Activated CD8-positive, alpha-beta T cell treated with anti-CD3 and anti-CD28 coated beads for 36 hours (primary cell): ENCODE measurements at regions not wholly inside any gene's neighbourhood (a gene's known extent, or its start where the extent isn't known, plus 50 kb on each side); places are given as distances from the start of the nearest gene placed in this dataset.

ENCODE experiments used
- ATAC-seq: fragments of 200-7000 bp; cut with Tn5 transposase; one replicate; pipeline ENCODE4 v1.10.0; 2021; ENCODE audit warnings: mild to moderate bottlenecking, moderate library complexity
- CTCF ChIA-PET: fragments of 350-600 bp; sonication (Branson Sonifier 250); formaldehyde crosslinking; loops from one replicate; lab custom pipeline; 2021; ENCODE audit warnings: antibody characterized with exemption; lab: Charles Lee
- POLR2A ChIA-PET: fragments of 350-600 bp; sonication (Branson Sonifier 250); formaldehyde crosslinking; loops from one replicate; lab custom pipeline; 2021; ENCODE audit warnings: antibody characterized with exemption; lab: Charles Lee
- DNase-seq: peaks from one replicate; pipeline ENCODE4 v3.0.0-alpha.2; 2020
- H3K27ac Mint-ChIP-seq: one replicate; pipeline ENCODE4 v1.8.0; 2021; ENCODE audit warnings: mild to moderate bottlenecking, mixed read lengths
- H3K27me3 Mint-ChIP-seq: one replicate; pipeline ENCODE4 v1.8.0; 2021; ENCODE audit warnings: mixed read lengths
- H3K36me3 Mint-ChIP-seq: one replicate; pipeline ENCODE4 v1.8.0; 2021; ENCODE audit warnings: low read depth, mixed read lengths
- H3K4me1 Mint-ChIP-seq: one replicate; pipeline ENCODE4 v1.8.0; 2021; ENCODE audit warnings: low read depth, mixed read lengths
- H3K4me3 Mint-ChIP-seq: one replicate; pipeline ENCODE4 v1.8.0; 2021; ENCODE audit warnings: mild to moderate bottlenecking, moderate library complexity, mixed read lengths
- H3K9me3 Mint-ChIP-seq: one replicate; pipeline ENCODE4 v1.8.0; 2021; ENCODE audit warnings: mixed read lengths
- intact Hi-C: fragments of 100-400 bp; cut with micrococcal nuclease; formaldehyde crosslinking; loops from one replicate; pipeline ENCODE4 v1.10.0; 2022
- TF ChIP-seq, protein P1 (sequence below): fragments of 200-600 bp; IDR thresholded peaks from one replicate; pipeline ENCODE4 v1.8.0; 2022; ENCODE audit warnings: antibody characterized with exemption, mild to moderate bottlenecking

GRCh38 chr11:130571519-130571918 lies 123.1 kb downstream of the ADAMTS15 start:
- intact Hi-C loops: no loop called here
- no peak overlapping the region for H3K27ac Mint-ChIP-seq
- no peaks in the 10 kb centered on the region for H3K9me3 Mint-ChIP-seq
- no peaks in the 10 kb centered on the region for H3K27me3 Mint-ChIP-seq
- ChIA-PET CTCF (no interaction called here), POLR2A (no interaction called here)
- no peaks in the 10 kb centered on the region for H3K36me3 Mint-ChIP-seq
- no peaks in the 10 kb centered on the region for H3K4me1 Mint-ChIP-seq
- DNase-seq (no peak), ATAC-seq (no peak)
- TF ChIP-seq, protein P1, sequence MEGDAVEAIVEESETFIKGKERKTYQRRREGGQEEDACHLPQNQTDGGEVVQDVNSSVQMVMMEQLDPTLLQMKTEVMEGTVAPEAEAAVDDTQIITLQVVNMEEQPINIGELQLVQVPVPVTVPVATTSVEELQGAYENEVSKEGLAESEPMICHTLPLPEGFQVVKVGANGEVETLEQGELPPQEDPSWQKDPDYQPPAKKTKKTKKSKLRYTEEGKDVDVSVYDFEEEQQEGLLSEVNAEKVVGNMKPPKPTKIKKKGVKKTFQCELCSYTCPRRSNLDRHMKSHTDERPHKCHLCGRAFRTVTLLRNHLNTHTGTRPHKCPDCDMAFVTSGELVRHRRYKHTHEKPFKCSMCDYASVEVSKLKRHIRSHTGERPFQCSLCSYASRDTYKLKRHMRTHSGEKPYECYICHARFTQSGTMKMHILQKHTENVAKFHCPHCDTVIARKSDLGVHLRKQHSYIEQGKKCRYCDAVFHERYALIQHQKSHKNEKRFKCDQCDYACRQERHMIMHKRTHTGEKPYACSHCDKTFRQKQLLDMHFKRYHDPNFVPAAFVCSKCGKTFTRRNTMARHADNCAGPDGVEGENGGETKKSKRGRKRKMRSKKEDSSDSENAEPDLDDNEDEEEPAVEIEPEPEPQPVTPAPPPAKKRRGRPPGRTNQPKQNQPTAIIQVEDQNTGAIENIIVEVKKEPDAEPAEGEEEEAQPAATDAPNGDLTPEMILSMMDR: no peak
- H3K4me3 Mint-ChIP-seq: no peak overlapping the region

- H3K4me1 Mint-ChIP-seq: no peaks in the 10 kb centered on the region
- TF ChIP-seq, protein P1: no peak
- no peak for ATAC-seq
- no peaks in the 10 kb centered on the region for H3K27me3 Mint-ChIP-seq
- ChIA-PET POLR2A (no interaction called here), CTCF (no interaction called here)
- no peak overlapping the region for H3K4me3 Mint-ChIP-seq
- DNase-seq: no peak
- intact Hi-C loops: no loop called here
- H3K27ac Mint-ChIP-seq: no peak overlapping the region
- no peaks in the 10 kb centered on the region for H3K9me3 Mint-ChIP-seq
- H3K36me3 Mint-ChIP-seq: no peaks in the 10 kb centered on the region
Measured at GRCh38 chr11:130571947-130572584, 123.6 kb downstream of the ADAMTS15 start.

GRCh38 chr11:130573767-130574166 lies 125.3 kb downstream of the ADAMTS15 start:
- Mint-ChIP-seq H3K27ac (no peak overlapping the region), H3K27me3 (no peaks in the 10 kb centered on the region), H3K36me3 (no peaks in the 10 kb centered on the region), H3K9me3 (no peaks in the 10 kb centered on the region), H3K4me1 (no peaks in the 10 kb centered on the region), H3K4me3 (no peak overlapping the region)
- DNase-seq (no peak), ATAC-seq (no peak)
- TF ChIP-seq, protein P1: no peak
- intact Hi-C loops: no loop called here
- ChIA-PET POLR2A (no interaction called here), CTCF (no interaction called here)

GRCh38 chr11:130574740-130575139 lies 126.3 kb downstream of the ADAMTS15 start:
- DNase-seq (no peak), ATAC-seq (no peak)
- no peak overlapping the region for H3K27ac Mint-ChIP-seq
- ChIA-PET POLR2A (no interaction called here), CTCF (no interaction called here)
- intact Hi-C loops: no loop called here
- no peaks in the 10 kb centered on the region for H3K4me1 Mint-ChIP-seq
- H3K4me3 Mint-ChIP-seq: no peak overlapping the region
- no peaks in the 10 kb centered on the region for H3K9me3 Mint-ChIP-seq
- H3K36me3 Mint-ChIP-seq: no peaks in the 10 kb centered on the region
- TF ChIP-seq, protein P1: no peak
- no peaks in the 10 kb centered on the region for H3K27me3 Mint-ChIP-seq

DNA sequence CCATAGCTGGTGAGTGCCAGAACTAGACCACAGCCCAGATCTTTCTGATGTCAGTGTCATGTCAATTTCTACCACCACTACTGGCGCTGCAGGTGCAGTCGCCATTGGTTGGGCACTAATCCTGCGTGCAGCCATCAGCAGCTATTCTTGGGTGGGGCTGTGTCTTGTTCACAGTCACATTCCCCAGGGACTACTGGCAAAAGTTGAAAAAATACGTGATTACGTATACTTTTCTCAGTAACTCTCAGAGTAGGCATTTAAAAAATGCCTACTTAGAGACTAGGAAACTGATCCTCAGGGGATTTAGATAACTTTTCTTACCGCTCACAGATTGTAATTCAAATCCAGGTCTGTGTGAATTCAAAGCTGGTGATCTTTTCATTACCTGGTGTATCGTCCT lies 127.7 kb downstream of the ADAMTS15 start:
- intact Hi-C loops: no loop called here
- TF ChIP-seq, protein P1: no peak
- H3K9me3 Mint-ChIP-seq: no peaks in the 10 kb centered on the region

More for the DNA sequence above, 127.7 kb downstream of the ADAMTS15 start:
- ChIA-PET POLR2A (interaction anchor here (0.6 kb wide), 1 partner anchor 289 kb away, joined by 3 read pairs; no protein-coding TSS in a partner anchor), CTCF (no interaction called here)
- DNase-seq (no peak), ATAC-seq (no peak)
- Mint-ChIP-seq H3K27me3 (no peaks in the 10 kb centered on the region), H3K4me1 (no peaks in the 10 kb centered on the region), H3K4me3 (no peak overlapping the region), H3K36me3 (no peaks in the 10 kb centered on the region), H3K27ac (no peak overlapping the region)
